ENCODE measurements at regions not wholly inside any gene's neighbourhood (a gene's known extent, or its start where the extent isn't known, plus 50 kb on each side); places are given as distances from the start of the nearest gene placed in this dataset.

GRCh38 chr18:24545651-24546050 lies 85.2 kb downstream of the HRH4 start:
- TF ChIP-seq CTCF (conservative IDR thresholded peaks at IDR 0.05) (no peak), ZFX (IDR thresholded peaks at IDR 0.05) (no peak)
